ENCODE measurements at regions not wholly inside any gene's neighbourhood (a gene's known extent, or its start where the extent isn't known, plus 50 kb on each side); places are given as distances from the start of the nearest gene placed in this dataset.

DNA sequence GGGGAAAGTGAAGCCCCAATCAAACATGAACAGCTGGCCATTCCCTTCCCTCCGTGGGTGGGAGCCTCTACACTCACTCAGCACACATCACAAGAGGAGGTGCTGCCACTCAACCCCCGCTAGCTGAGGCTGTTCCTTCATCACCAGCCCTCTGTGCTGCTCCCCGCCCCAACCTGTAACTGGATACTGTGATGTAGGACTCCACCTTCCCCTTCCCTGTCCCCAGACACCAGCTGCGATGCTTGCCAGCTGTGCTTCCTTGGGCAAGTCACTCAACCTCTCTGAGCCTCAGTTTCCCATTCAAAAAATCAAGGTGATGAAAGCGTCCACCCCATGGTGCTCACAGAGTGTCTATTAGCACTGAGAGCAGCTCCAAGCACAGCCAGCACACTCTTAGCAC lies 273.2 kb downstream of the MRTFB start:
- TF ChIP-seq, protein P1, sequence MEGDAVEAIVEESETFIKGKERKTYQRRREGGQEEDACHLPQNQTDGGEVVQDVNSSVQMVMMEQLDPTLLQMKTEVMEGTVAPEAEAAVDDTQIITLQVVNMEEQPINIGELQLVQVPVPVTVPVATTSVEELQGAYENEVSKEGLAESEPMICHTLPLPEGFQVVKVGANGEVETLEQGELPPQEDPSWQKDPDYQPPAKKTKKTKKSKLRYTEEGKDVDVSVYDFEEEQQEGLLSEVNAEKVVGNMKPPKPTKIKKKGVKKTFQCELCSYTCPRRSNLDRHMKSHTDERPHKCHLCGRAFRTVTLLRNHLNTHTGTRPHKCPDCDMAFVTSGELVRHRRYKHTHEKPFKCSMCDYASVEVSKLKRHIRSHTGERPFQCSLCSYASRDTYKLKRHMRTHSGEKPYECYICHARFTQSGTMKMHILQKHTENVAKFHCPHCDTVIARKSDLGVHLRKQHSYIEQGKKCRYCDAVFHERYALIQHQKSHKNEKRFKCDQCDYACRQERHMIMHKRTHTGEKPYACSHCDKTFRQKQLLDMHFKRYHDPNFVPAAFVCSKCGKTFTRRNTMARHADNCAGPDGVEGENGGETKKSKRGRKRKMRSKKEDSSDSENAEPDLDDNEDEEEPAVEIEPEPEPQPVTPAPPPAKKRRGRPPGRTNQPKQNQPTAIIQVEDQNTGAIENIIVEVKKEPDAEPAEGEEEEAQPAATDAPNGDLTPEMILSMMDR (IDR thresholded peaks at IDR 0.05) = no peak
- no peak for TF ChIP-seq POLR2A (IDR thresholded peaks at IDR 0.05)

Measured in transverse colon (tissue), 3 donors.